ENCODE measurements at regions not wholly inside any gene's neighbourhood (a gene's known extent, or its start where the extent isn't known, plus 50 kb on each side); places are given as distances from the start of the nearest gene placed in this dataset.
A peak's percentile ranks its signal among the peaks of the same experiment; 100 is the strongest.
"Not testable (repeated sequence)": the region's sequence is repeated elsewhere in the genome, so short reads cannot be mapped to it uniquely, and the experiment has no call there.

DNA sequence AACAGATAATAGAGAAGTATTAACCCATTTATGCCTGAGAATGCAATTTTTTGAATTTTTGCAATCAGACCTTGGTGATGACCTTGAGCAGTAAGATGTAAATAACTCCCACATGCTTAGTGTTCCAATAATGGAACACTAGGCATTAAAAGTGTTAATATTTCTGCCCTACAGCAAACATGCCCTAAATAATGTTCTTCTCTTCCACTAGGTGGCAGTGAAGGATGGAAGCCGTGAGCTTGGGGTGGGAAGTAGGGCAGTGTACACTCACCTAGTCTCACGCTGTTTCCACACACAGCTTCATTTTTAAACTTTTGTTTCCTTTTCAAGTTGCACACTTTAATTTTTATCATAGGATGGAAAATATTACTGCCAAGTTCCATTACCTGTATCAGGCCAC, 613.1 kb upstream of the HS3ST1 start:
- DNase-seq (ENCODE audit: low read depth in 4 of 4, low spot score in 2 of 4) = peak in 3 of 4 donors; percentile 0 to 6 (median 2)

- DNase-seq (ENCODE audit: low read depth in 4 of 4, low spot score in 2 of 4) = no peak
These were observed 607.8 kb upstream of the HS3ST1 start for GRCh38 chr4:12036450-12036849.

- no peak for DNase-seq (ENCODE audit: low read depth in 4 of 4, low spot score in 2 of 4)
These were observed 599.6 kb upstream of the HS3ST1 start for GRCh38 chr4:12028258-12028657.

DNA sequence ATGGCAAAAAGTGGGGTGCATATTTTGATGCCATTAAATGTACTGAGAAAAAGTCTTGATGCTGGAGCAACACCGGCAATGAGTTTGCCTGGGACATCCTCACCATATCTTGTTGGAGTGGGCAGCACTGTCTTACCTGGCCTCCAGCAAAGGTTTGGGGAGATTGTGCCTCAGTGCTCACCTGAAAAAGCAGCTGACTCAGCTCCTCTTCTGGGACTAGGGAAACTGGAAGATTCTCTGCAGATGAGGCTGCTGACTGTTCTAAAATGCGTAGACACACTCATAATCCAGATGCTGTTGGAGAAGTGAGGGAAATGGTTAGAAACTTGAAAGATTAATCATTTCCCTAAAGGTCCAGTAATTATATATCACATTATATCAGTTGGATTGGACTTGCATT, 593.7 kb upstream of the HS3ST1 start:
- no peak for DNase-seq (ENCODE audit: low read depth in 4 of 4, low spot score in 2 of 4)

GRCh38 chr4:12016729-12017128, 588.0 kb upstream of the HS3ST1 start:
- no peak for DNase-seq (ENCODE audit: low read depth in 4 of 4, low spot score in 2 of 4)

DNA sequence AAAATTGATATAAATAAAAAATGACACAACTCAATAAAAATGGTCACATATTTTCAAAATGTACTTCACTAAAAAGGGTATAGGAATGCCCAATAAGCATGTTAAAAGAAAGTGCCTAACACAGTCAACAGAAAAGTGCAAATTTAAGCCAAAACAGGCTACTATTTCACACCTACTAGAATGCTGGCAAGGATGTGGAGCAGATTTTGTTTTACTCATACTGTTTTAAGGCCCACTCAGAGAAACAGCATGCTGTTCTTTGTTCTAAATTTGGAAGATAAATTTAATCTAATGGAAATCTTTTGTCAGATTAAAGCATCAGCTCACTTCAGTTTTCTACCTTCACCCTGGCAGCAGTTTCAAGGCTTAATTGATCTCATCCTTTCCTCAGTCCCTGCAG, 576.8 kb upstream of the HS3ST1 start:
- no peak for DNase-seq (ENCODE audit: low read depth in 4 of 4, low spot score in 2 of 4)

- not testable (repeated sequence) for DNase-seq (ENCODE audit: low read depth in 4 of 4, low spot score in 2 of 4)
These were observed 567.9 kb upstream of the HS3ST1 start for GRCh38 chr4:11996581-11996980.

DNA sequence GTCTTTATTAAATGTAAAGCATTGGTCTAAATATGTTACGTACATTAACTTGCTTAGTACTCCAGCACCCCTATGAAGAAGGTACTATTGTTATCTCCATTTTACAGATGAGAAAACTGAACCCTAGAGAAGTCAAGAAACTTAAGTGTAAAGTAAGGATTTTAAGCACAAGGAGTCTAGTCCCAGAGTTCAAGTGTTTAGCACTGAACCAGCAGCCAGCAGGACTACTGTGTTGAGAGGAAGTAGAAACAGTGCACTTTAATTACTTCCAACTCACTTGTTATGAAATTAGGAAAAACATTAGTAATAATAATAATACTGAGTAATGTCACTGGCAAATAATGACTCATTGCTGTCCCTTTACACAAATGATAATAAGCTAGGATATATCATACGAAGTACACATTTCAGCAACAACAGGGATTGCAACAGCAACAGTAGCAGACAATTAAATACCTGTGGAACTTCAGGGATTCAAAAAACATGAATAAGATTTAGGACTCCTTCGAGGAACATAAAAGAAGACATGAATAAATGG, 548.1 kb upstream of the HS3ST1 start:
- DNase-seq (ENCODE audit: low read depth in 4 of 4, low spot score in 2 of 4) = no peak

DNA sequence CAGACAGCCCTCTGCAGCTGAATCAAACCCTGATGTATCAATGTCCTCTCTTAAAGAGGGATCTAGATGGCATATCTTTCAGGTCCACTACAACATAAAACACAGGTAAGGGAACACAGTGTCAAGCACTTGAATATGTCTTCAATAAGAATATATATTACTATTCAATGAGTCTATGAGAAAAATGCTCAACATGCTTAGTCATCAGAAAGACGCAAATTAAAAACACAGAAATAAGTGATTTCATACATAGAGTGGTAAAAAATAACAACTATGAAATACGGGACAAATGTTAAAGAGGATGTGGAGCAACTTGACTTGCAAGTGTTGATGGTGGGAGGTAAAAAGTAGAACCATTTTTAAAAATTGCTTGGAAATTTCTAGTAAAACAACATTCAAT, 544.6 kb upstream of the HS3ST1 start:
- no peak for DNase-seq (ENCODE audit: low read depth in 4 of 4, low spot score in 2 of 4)

- no peak for DNase-seq (ENCODE audit: low read depth in 4 of 4, low spot score in 2 of 4)
These were observed 542.1 kb upstream of the HS3ST1 start for GRCh38 chr4:11970754-11971153.

GRCh38 chr4:11966782-11967181, 538.1 kb upstream of the HS3ST1 start:
- DNase-seq (ENCODE audit: low read depth in 4 of 4, low spot score in 2 of 4) = no peak

- DNase-seq (ENCODE audit: low read depth in 4 of 4, low spot score in 2 of 4) = no peak
These were observed 525.4 kb upstream of the HS3ST1 start for GRCh38 chr4:11954093-11954492.

DNA sequence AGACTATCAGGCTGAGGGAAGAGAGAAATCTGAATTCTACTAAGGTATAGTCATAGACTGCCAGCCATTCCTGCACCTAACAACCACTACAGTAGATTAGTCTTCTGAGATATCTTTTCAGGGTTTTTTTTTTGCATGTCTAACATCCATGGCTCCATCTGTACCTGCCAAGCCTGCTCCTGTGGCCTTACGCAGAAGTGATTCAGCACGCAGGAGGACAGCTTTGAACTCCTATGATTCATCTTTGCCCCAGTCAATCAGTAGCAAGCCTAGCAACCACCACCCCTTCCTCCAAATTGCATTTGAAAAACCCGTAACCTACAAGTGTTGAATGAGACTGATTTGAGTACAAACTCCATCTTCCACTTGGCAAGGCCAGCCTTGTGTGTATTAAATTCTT, 520.7 kb upstream of the HS3ST1 start:
- no peak for DNase-seq (ENCODE audit: low read depth in 4 of 4, low spot score in 2 of 4)

DNA sequence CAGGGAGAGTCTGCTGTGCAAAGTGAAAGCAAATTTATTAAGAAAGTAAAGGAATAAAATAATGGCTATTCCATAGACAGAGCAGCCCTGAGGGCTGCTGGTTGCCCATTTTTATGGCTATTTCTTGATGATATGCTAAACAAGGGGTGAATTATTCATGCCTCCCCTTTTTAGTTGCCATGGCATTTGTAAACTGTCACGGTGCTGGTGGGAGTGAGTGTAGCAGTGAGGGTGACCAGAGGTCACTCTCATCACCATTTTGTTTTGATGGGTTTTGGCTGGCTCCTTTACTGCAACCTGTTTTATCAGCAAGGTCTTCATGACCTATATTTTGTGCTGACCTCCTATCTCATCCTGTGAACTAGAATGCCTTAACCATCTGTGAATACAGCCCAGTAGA, 518.9 kb upstream of the HS3ST1 start:
- DNase-seq (ENCODE audit: low read depth in 4 of 4, low spot score in 2 of 4) = not testable (repeated sequence)

DNA sequence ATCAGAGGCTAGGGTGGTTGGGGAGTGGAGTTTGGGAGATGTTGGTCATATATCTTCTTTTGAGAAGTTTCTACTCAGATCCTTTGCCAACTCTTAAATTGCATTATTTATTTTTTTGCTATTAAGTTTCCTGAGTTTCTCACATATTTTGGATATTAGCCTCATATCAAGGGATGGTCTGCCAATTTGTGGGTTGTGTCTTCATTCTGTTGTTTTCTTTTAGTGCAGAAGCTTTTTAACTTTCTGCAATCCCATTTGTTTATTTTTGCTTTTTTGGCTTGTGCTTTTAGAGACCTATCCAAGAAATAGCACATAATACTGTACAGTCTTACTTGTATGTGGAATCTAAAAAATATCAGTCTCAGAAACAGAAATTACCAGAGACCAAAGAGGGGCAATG, 509.2 kb upstream of the HS3ST1 start:
- DNase-seq (ENCODE audit: low read depth in 4 of 4, low spot score in 2 of 4) = no peak

DNA sequence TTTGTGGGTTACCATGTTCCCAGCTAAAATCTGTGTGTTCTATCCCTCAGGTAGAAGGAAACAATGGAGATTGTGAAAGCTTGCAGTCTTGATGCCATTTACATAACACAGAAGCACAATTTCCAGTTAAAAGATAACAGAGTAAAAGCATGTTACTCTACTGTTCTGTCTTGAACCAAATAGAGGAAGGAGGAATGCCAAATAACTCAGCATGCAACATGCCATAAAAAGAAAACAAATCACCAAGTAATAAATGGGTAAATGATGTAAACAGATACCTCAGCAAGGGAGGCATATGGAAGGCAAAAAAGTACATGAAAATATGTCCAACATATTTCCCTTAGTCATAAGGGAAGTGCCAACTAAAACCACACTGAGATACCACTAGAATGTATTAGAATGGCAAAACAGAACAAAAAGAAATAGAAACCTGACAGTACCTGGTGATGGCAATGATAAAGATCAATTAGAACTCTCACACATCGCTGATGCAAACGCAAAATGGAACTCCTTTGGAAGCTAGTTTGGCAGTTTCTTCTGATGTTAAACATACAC, 502.6 kb upstream of the HS3ST1 start:
- DNase-seq (ENCODE audit: low read depth in 4 of 4, low spot score in 2 of 4) = no peak

- DNase-seq (ENCODE audit: low read depth in 4 of 4, low spot score in 2 of 4) = no peak
These were observed 500.4 kb upstream of the HS3ST1 start for GRCh38 chr4:11929080-11929479.

DNA sequence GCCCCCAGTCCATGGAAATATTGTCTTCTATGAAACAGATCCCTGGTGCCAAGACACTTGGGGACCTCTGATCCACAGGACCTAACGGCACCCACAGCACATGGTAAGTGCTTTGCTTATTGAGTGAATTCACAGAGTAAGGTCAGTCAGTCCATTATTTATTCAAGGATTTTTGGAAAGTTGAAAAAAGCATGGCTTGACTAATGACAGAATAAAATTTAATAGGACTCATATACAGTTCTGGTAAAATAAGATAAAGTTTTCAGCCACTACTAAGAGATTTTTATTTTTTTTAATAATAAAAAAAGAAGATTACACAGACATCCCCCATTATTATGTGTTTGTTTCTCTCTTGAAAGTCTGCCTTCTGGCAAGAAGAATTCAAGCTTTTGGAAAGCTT, 490.6 kb upstream of the HS3ST1 start:
- no peak for DNase-seq (ENCODE audit: low read depth in 4 of 4, low spot score in 2 of 4)

- DNase-seq (ENCODE audit: low read depth in 4 of 4, low spot score in 2 of 4) = no peak
These were observed 485.7 kb upstream of the HS3ST1 start for GRCh38 chr4:11914406-11914805.

- no peak for DNase-seq (ENCODE audit: low read depth in 4 of 4, low spot score in 2 of 4)
These were observed 484.2 kb upstream of the HS3ST1 start for GRCh38 chr4:11912886-11913285.

DNA sequence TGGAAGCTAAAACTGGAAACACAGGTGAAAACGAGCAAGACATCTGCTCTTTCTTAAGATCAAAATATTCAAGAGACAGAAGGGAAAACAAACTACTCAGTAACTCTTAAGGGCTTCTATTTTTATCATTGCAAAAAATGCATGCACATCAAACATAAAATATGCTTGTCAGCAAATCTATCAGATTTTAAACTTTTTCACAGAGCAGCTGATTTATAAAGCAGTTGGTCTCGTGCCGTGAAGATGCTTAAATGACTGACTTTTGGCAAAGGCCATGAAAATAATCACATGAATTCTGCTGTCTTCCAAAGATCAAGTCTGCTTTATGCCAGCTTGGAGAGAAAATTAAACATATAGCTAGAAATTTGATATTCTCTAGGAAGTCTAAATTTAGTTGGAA, 482.1 kb upstream of the HS3ST1 start:
- no peak for DNase-seq (ENCODE audit: low read depth in 4 of 4, low spot score in 2 of 4)

- no peak for DNase-seq (ENCODE audit: low read depth in 4 of 4, low spot score in 2 of 4)
These were observed 480.0 kb upstream of the HS3ST1 start for GRCh38 chr4:11908712-11909111.

DNA sequence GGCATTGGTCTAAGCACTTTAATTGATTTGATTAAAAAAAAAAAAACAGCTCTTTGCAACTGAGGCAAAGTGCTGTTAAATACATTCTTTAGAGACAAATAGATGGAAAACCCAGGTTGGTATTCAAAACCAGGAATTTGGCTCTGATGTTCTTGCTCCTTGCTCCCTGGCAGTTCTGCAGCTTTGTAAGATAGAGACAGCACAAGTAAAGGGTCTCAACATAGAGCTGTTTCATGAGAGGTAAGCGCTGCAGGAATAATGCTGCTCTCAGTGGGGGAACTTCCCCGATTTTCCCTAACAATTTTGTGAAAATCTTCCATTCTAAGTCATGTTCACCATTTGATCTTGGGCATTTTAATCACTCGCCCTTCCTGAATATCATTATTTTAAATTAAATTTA, 479.5 kb upstream of the HS3ST1 start:
- no peak for DNase-seq (ENCODE audit: low read depth in 4 of 4, low spot score in 2 of 4)

Data from left renal cortex interstitium (tissue), 4 donors.